Tibial nerve (tissue), 4 donors: ENCODE measurements at regions not wholly inside any gene's neighbourhood (a gene's known extent, or its start where the extent isn't known, plus 50 kb on each side); places are given as distances from the start of the nearest gene placed in this dataset.

Source experiments
- EP300 ChIP-seq, 2 donors: sonication (generic); formaldehyde crosslinking; IDR thresholded peaks; one replicate each; pipeline ENCODE4 v1.6.1; 2017; ENCODE audit warnings: antibody characterized with exemption in 2 of 2, mild to moderate bottlenecking in 1 of 2
- POLR2A ChIP-seq, 2 donors: fragments of 450-650 bp; IDR thresholded peaks; one replicate each; pipeline ENCODE4 v1.6.1; 2017; ENCODE audit warnings: antibody characterized with exemption in 2 of 2, mild to moderate bottlenecking in 2 of 2, moderate library complexity in 2 of 2
- TF ChIP-seq, protein P1 (sequence below), 5 experiments: fragments of 200-600 bp in 3 of 5; fragments of 450-650 bp in 2 of 5; sonication (generic) in 3 of 5; IDR thresholded peaks; one replicate each; pipeline ENCODE4 v1.5.1; 2016 to 2019; ENCODE audit warnings: antibody characterized with exemption in 5 of 5, mild to moderate bottlenecking in 3 of 5, moderate library complexity in 2 of 5

GRCh38 chr1:189627427-189627826 is 850.2 kb downstream of the BRINP3 start:
- TF ChIP-seq, protein P1, sequence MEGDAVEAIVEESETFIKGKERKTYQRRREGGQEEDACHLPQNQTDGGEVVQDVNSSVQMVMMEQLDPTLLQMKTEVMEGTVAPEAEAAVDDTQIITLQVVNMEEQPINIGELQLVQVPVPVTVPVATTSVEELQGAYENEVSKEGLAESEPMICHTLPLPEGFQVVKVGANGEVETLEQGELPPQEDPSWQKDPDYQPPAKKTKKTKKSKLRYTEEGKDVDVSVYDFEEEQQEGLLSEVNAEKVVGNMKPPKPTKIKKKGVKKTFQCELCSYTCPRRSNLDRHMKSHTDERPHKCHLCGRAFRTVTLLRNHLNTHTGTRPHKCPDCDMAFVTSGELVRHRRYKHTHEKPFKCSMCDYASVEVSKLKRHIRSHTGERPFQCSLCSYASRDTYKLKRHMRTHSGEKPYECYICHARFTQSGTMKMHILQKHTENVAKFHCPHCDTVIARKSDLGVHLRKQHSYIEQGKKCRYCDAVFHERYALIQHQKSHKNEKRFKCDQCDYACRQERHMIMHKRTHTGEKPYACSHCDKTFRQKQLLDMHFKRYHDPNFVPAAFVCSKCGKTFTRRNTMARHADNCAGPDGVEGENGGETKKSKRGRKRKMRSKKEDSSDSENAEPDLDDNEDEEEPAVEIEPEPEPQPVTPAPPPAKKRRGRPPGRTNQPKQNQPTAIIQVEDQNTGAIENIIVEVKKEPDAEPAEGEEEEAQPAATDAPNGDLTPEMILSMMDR (IDR thresholded peaks at IDR 0.05): no peak
- TF ChIP-seq POLR2A (IDR thresholded peaks at IDR 0.05): no peak
- TF ChIP-seq EP300 (IDR thresholded peaks at IDR 0.05): no peak
